GM12875 (cell line): ENCODE measurements at regions not wholly inside any gene's neighbourhood (a gene's known extent, or its start where the extent isn't known, plus 50 kb on each side); places are given as distances from the start of the nearest gene placed in this dataset.

Source experiments
- H3K4me3 ChIP-seq: one replicate; pipeline ENCODE4 v1.5.1; 2011; ENCODE audit warnings: low read depth, low read length, control low read depth
- CTCF ChIP-seq: IDR thresholded peaks from 2 replicates; pipeline ENCODE4 v1.5.1; 2011; ENCODE audit warnings: low read depth, mild to moderate bottlenecking, control low read depth, inconsistent platforms, low read length, moderate library complexity, borderline replicate concordance; ENCODE audit not compliant: insufficient read depth

GRCh38 chr13:67635754-67636153 lies 405.6 kb upstream of the PCDH9 start:
- H3K4me3 ChIP-seq: no peak overlapping the region
- no peak for TF ChIP-seq CTCF

GRCh38 chr13:67632590-67632989 lies 402.5 kb upstream of the PCDH9 start:
- no peak for TF ChIP-seq CTCF
- no peak overlapping the region for H3K4me3 ChIP-seq

- H3K4me3 ChIP-seq: no peak overlapping the region
- TF ChIP-seq CTCF: no peak
These were observed 400.5 kb upstream of the PCDH9 start for GRCh38 chr13:67630640-67631039.

GRCh38 chr13:67623630-67624029 lies 393.5 kb upstream of the PCDH9 start:
- no peak for TF ChIP-seq CTCF
- no peak overlapping the region for H3K4me3 ChIP-seq

- no peak for TF ChIP-seq CTCF
- no peak overlapping the region for H3K4me3 ChIP-seq
These were observed 390.5 kb upstream of the PCDH9 start for GRCh38 chr13:67620665-67621064.

GRCh38 chr13:67619995-67620380 lies 389.9 kb upstream of the PCDH9 start:
- no peak for TF ChIP-seq CTCF

GRCh38 chr13:67619351-67619994 lies 389.3 kb upstream of the PCDH9 start:
- no peak for TF ChIP-seq CTCF
- H3K4me3 ChIP-seq: no peak overlapping the region

More at GRCh38 chr13:67619995-67620380, 389.9 kb upstream of the PCDH9 start:
- no peak overlapping the region for H3K4me3 ChIP-seq
